ENCODE measurements at regions not wholly inside any gene's neighbourhood (a gene's known extent, or its start where the extent isn't known, plus 50 kb on each side); places are given as distances from the start of the nearest gene placed in this dataset.

GRCh38 chr7:85509476-85509875 lies 322.6 kb upstream of the SEMA3D start:
- DNase-seq (ENCODE audit: extremely low spot score): no peak
- CTCF ChIA-PET: no interaction called here
- TF ChIP-seq CTCF (IDR thresholded peaks at IDR 0.05; ENCODE audit: control extremely low read depth, extremely low read depth, low read depth, missing control alignments): no peak
- POLR2A ChIA-PET: no interaction called here

GRCh38 chr7:85508642-85509410 lies 322.0 kb upstream of the SEMA3D start:
- ChIA-PET POLR2A (no interaction called here), CTCF (interaction anchor here (0.8 to 1.0 kb wide), 2 partner anchors 8 to 11 kb away, joined by 3 to 4 read pairs; no protein-coding TSS in a partner anchor)
- no peak for TF ChIP-seq CTCF (IDR thresholded peaks at IDR 0.05; ENCODE audit: control extremely low read depth, extremely low read depth, low read depth, missing control alignments)
- DNase-seq (ENCODE audit: extremely low spot score): no peak

GRCh38 chr7:85498031-85498430 lies 311.2 kb upstream of the SEMA3D start:
- DNase-seq (ENCODE audit: extremely low spot score): no peak
- ChIA-PET POLR2A (no interaction called here), CTCF (no interaction called here)
- no peak for TF ChIP-seq CTCF (IDR thresholded peaks at IDR 0.05; ENCODE audit: control extremely low read depth, extremely low read depth, low read depth, missing control alignments)

GRCh38 chr7:85489498-85489897 lies 302.6 kb upstream of the SEMA3D start:
- POLR2A ChIA-PET: no interaction called here
- CTCF ChIA-PET: interaction anchor here (1.0 to 1.9 kb wide), 3 partner anchors 9 to 40 kb away, joined by 3 to 9 read pairs (median 3); no protein-coding TSS in a partner anchor
- no peak for DNase-seq (ENCODE audit: extremely low spot score)
- TF ChIP-seq CTCF (IDR thresholded peaks at IDR 0.05; ENCODE audit: control extremely low read depth, extremely low read depth, low read depth, missing control alignments): no peak

GRCh38 chr7:85488406-85488805 lies 301.6 kb upstream of the SEMA3D start:
- no peak for DNase-seq (ENCODE audit: extremely low spot score)
- ChIA-PET POLR2A (no interaction called here), CTCF (no interaction called here)
- no peak for TF ChIP-seq CTCF (IDR thresholded peaks at IDR 0.05; ENCODE audit: control extremely low read depth, extremely low read depth, low read depth, missing control alignments)

GRCh38 chr7:85483177-85483576 lies 296.3 kb upstream of the SEMA3D start:
- DNase-seq (ENCODE audit: extremely low spot score): no peak
- ChIA-PET POLR2A (no interaction called here), CTCF (no interaction called here)
- no peak for TF ChIP-seq CTCF (IDR thresholded peaks at IDR 0.05; ENCODE audit: control extremely low read depth, extremely low read depth, low read depth, missing control alignments)

Data from GM10248 (cell line).